Osteoblast (primary cell): ENCODE measurements at regions not wholly inside any gene's neighbourhood (a gene's known extent, or its start where the extent isn't known, plus 50 kb on each side); places are given as distances from the start of the nearest gene placed in this dataset.

Source experiments
- DNase-seq: peaks from one replicate; pipeline ENCODE4 v3.0.0; 2011; ENCODE audit warnings: low spot score, mixed read lengths; ENCODE audit not compliant: insufficient read length; ENCODE audit errors: missing footprints
- H2AFZ ChIP-seq: 2 replicates; pipeline ENCODE4 v1.6.0; 2011; ENCODE audit warnings: mild to moderate bottlenecking, low read length
- H3K27ac ChIP-seq: 2 replicates; pipeline ENCODE4 v1.5.1; 2011; ENCODE audit warnings: mild to moderate bottlenecking, low read depth, low read length, moderate library complexity
- H3K27me3 ChIP-seq: 2 replicates; pipeline ENCODE4 v1.6.0; 2012; ENCODE audit warnings: mild to moderate bottlenecking, control low read depth, inconsistent platforms, low read length, moderate library complexity; ENCODE audit not compliant: insufficient read depth
- H3K36me3 ChIP-seq: 2 replicates; pipeline ENCODE4 v1.5.1; 2011; ENCODE audit warnings: mild to moderate bottlenecking, low read length, control low read depth, moderate library complexity; ENCODE audit not compliant: insufficient read depth
- H3K4me1 ChIP-seq: 2 replicates; pipeline ENCODE4 v1.5.1; 2011; ENCODE audit warnings: mild to moderate bottlenecking, low read length, control low read depth, moderate library complexity; ENCODE audit not compliant: insufficient read depth
- H3K4me2 ChIP-seq: 2 replicates; pipeline ENCODE4 v1.6.0; 2011; ENCODE audit warnings: mild to moderate bottlenecking, low read length; ENCODE audit not compliant: insufficient read depth
- H3K4me3 ChIP-seq: fragments of 200-600 bp; sonication (generic); 3 replicates; pipeline ENCODE4 v1.5.1; 2012; ENCODE audit warnings: mild to moderate bottlenecking, low read length, inconsistent platforms; ENCODE audit not compliant: insufficient read depth
- H3K79me2 ChIP-seq: 2 replicates; pipeline ENCODE4 v1.6.0; 2012; ENCODE audit warnings: mild to moderate bottlenecking, low read length, control low read depth, inconsistent platforms; ENCODE audit not compliant: insufficient read depth
- H3K9me3 ChIP-seq: 2 replicates; pipeline ENCODE4 v1.5.1; 2011; ENCODE audit warnings: low read depth, low read length, control low read depth
- H4K20me1 ChIP-seq: 2 replicates; pipeline ENCODE4 v1.6.0; 2012; ENCODE audit warnings: mild to moderate bottlenecking, low read length, control low read depth; ENCODE audit not compliant: insufficient read depth
- TF ChIP-seq, protein P1 (sequence below): IDR thresholded peaks from 2 replicates; pipeline ENCODE4 v1.5.1; 2011; ENCODE audit warnings: mild to moderate bottlenecking, low read depth, low read length, moderate library complexity; ENCODE audit errors: extremely low read depth

DNA sequence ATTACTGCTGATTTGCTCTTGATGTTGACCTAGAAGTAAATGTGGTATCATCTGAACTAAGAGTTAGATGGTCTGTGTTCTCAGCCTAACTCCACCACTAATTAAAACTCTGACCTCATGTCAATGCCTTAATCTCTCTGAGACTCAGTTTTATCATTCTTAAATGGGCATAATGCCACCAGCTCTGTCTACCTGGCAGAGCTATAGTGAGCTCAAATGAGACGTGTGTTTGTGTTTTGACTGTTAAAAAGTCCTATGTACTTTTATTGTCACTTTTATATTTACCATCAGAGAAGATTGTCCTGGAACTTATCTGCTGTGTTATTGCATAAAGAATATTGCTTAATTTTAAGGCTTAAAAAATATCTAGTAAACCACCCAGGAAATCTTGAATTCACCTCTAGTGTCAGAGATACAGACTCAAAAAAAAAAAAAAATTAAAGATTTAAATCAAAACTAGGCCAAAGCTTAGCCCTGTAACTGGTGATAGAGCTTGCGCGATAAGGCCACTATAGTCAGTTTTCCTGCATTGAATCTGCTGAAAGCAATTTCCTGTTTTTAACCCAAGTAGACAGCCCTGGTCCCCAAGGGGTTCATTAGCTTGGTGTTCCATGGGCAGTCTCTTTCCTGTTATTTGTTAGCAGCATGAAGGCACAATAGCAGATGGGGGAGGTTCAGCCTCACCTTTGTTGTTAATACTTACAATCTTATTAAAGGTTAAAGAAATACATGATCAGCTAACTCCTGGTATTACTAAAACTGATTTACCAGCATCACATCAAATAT lies 261.8 kb downstream of the ATP23 start:
- H3K4me1 ChIP-seq = no peaks in the 10 kb centered on the region
- DNase-seq = no peak
- no peak overlapping the region for H3K4me2 ChIP-seq
- TF ChIP-seq, protein P1, sequence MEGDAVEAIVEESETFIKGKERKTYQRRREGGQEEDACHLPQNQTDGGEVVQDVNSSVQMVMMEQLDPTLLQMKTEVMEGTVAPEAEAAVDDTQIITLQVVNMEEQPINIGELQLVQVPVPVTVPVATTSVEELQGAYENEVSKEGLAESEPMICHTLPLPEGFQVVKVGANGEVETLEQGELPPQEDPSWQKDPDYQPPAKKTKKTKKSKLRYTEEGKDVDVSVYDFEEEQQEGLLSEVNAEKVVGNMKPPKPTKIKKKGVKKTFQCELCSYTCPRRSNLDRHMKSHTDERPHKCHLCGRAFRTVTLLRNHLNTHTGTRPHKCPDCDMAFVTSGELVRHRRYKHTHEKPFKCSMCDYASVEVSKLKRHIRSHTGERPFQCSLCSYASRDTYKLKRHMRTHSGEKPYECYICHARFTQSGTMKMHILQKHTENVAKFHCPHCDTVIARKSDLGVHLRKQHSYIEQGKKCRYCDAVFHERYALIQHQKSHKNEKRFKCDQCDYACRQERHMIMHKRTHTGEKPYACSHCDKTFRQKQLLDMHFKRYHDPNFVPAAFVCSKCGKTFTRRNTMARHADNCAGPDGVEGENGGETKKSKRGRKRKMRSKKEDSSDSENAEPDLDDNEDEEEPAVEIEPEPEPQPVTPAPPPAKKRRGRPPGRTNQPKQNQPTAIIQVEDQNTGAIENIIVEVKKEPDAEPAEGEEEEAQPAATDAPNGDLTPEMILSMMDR = no peak
- H3K27ac ChIP-seq = no peak overlapping the region
- H3K4me3 ChIP-seq = no peak overlapping the region
- no peaks in the 10 kb centered on the region for H3K9me3 ChIP-seq
- no peaks in the 10 kb centered on the region for H3K36me3 ChIP-seq
- no peaks in the 10 kb centered on the region for H3K27me3 ChIP-seq
- no peak overlapping the region for H2AFZ ChIP-seq
- H3K79me2 ChIP-seq = no peaks in the 10 kb centered on the region
- H4K20me1 ChIP-seq = no peaks in the 10 kb centered on the region

DNA sequence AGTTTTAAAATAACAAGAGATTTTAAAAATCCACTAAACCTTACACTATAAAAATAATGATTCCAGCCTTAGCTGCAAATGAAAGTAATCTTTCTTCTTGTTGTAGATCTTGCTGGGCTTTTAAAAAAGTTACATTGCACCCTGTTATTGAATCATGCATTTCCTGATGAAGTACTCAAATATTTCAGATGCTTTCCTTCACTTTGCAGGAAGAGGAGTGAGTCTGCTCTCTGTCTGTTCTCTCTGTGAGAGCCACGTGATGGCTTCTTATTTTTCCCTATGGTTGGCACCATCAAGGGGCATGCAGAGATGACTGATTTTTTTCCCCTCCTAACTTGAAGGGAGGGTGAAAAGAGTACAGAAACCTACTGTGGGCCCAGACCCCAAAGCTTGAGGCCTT lies 262.7 kb downstream of the ATP23 start:
- Histone ChIP-seq H3K4me1 (no peaks in the 10 kb centered on the region), H3K27ac (no peak overlapping the region), H3K27me3 (no peaks in the 10 kb centered on the region), H2AFZ (no peak overlapping the region), H3K9me3 (no peaks in the 10 kb centered on the region), H3K4me3 (no peak overlapping the region), H3K4me2 (no peak overlapping the region), H4K20me1 (no peaks in the 10 kb centered on the region), H3K79me2 (no peaks in the 10 kb centered on the region), H3K36me3 (no peaks in the 10 kb centered on the region)
- no peak for DNase-seq
- TF ChIP-seq, protein P1 = no peak

DNA sequence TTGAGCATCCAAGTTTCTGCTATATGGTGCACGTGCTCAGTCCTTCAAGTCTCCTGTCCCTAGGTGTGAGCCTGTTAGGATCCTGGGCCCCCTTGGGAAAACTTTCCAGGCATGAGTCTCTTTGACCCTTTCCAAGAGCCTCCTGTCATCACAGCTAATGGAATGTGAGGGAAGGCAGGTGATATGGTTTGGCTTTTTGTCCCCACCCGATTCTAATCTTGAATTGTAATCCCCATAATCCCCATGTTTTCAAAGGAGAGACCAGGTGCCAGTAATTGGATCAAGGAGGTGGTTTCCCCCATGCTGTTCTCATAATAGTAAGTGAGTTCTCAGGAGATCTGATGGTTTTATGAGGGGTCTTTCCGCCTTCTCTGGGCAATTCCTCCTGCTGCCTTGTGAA lies 265.5 kb downstream of the ATP23 start:
- TF ChIP-seq, protein P1 = no peak
- Histone ChIP-seq H3K4me2 (no peak overlapping the region), H4K20me1 (no peaks in the 10 kb centered on the region), H3K4me1 (no peaks in the 10 kb centered on the region), H3K4me3 (no peak overlapping the region), H3K27ac (no peak overlapping the region), H3K9me3 (no peaks in the 10 kb centered on the region), H3K27me3 (no peaks in the 10 kb centered on the region), H2AFZ (no peak overlapping the region), H3K79me2 (no peaks in the 10 kb centered on the region), H3K36me3 (no peaks in the 10 kb centered on the region)
- no peak for DNase-seq

DNA sequence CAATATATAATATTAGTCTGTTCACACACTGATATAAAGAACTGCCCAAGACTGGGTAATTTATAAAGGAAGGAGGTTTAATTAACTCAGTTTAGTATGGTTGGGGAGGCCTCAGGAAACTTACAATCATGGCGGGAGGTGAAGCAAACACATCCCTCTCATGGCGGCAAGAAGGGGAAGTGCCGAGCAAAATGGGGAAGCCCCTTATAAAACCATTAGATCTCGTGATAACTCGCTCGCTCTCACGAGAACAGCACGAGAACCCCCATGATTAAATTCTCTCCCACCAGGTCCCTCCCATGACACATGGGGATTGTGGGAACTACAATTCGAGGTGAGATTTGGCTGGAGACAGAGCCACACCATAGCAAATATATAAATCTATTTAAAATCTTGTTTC lies 269.8 kb downstream of the ATP23 start:
- Histone ChIP-seq H3K36me3 (no peaks in the 10 kb centered on the region), H3K4me3 (no peak overlapping the region), H3K4me2 (no peak overlapping the region), H4K20me1 (no peaks in the 10 kb centered on the region), H3K27me3 (no peaks in the 10 kb centered on the region), H3K79me2 (no peaks in the 10 kb centered on the region), H2AFZ (no peak overlapping the region), H3K4me1 (no peaks in the 10 kb centered on the region), H3K9me3 (no peaks in the 10 kb centered on the region), H3K27ac (no peak overlapping the region)
- DNase-seq = no peak
- TF ChIP-seq, protein P1 = no peak
